Body of pancreas (tissue), 4 donors: ENCODE measurements at regions not wholly inside any gene's neighbourhood (a gene's known extent, or its start where the extent isn't known, plus 50 kb on each side); places are given as distances from the start of the nearest gene placed in this dataset.
"Not testable (repeated sequence)": the region's sequence is repeated elsewhere in the genome, so short reads cannot be mapped to it uniquely, and the experiment has no call there.

Experiments used
- ATAC-seq: fragments of 150-250 bp; one replicate; pipeline ENCODE4 v1.9.1; 2016
- DNase-seq, 4 donors: peaks; one replicate each; pipeline ENCODE4 v3.0.0-alpha.2; 2019
- H3K27ac ChIP-seq, 4 donors: fragments of 200-600 bp; sonication (generic); 1 replicate in 3 of 4; 2 replicates in 1 of 4; pipeline versions ENCODE4 v1.5.1 to v1.6.1; 2016 to 2019; ENCODE audit warnings: mild to moderate bottlenecking in 1 of 4, mixed read lengths in 1 of 4, moderate library complexity in 1 of 4
- H3K27me3 ChIP-seq, 2 donors: fragments of 200-600 bp; sonication (generic); one replicate each; pipeline ENCODE4 v1.6.0; 2016; ENCODE audit warnings: mild to moderate bottlenecking in 1 of 2
- H3K36me3 ChIP-seq, 2 donors: fragments of 200-600 bp; sonication (generic); replicated peaks in 1 of 2; 2 replicates each; pipeline ENCODE4 v1.5.1; 2016; ENCODE audit warnings: low read depth in 2 of 2; ENCODE audit not compliant: insufficient read depth in 1 of 2
- H3K4me1 ChIP-seq: fragments of 200-600 bp; sonication (generic); one replicate; pipeline ENCODE4 v1.6.0; 2016
- H3K4me3 ChIP-seq, 2 donors: fragments of 200-600 bp; sonication (generic); 1 replicate in 1 of 2; 2 replicates in 1 of 2; pipeline ENCODE4 v1.5.1; 2016 to 2019
- H3K9me3 ChIP-seq, 3 donors: fragments of 200-600 bp; sonication (generic); 1 replicate in 2 of 3; 2 replicates in 1 of 3; pipeline ENCODE4 v1.5.1; 2016
- POLR2A ChIP-seq, 3 donors: fragments of 450-650 bp; IDR thresholded peaks; one replicate each; pipeline ENCODE4 v1.6.1; 2016; ENCODE audit warnings: antibody characterized with exemption in 3 of 3, mild to moderate bottlenecking in 2 of 3
- WGBS, 2 donors: methylation state at CpG; one replicate each; pipeline ENCODE4 v1.1.5; 2017; 5-methylcytosine and 5-hydroxymethylcytosine counted together
- intact Hi-C: fragments of 100-400 bp; cut with DNase I; formaldehyde crosslinking; loops from one replicate; pipeline ENCODE4 v1.15.1; 2023
- TF ChIP-seq, protein P1 (sequence below), 7 experiments: fragments of 450-650 bp in 4 of 7; fragments of 200-600 bp in 3 of 7; sonication (generic) in 3 of 7; IDR thresholded peaks; one replicate each; pipeline ENCODE4 v1.5.1; 2016 to 2019; ENCODE audit warnings: antibody characterized with exemption in 7 of 7

DNA sequence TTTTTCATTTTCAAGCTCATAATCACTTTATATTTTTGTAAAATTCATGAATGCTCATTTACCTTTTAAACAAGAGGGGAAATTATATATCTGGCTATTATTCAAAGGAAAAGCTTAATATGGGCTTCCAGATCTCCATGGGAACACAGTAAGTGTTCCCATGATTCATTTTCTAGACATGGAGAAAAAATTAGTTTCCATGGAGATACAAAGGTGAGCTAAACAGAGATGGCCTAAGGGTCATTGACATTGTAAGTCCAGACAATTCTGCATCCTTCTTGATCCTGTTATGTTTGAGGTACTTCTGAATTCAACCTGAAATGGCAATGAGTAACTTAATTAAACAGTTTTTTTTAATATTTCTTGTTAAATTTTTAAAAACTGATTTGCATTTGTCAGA, 341.4 kb upstream of the PRR16 start:
- TF ChIP-seq POLR2A (IDR thresholded peaks at IDR 0.05) = no peak
- TF ChIP-seq, protein P1, sequence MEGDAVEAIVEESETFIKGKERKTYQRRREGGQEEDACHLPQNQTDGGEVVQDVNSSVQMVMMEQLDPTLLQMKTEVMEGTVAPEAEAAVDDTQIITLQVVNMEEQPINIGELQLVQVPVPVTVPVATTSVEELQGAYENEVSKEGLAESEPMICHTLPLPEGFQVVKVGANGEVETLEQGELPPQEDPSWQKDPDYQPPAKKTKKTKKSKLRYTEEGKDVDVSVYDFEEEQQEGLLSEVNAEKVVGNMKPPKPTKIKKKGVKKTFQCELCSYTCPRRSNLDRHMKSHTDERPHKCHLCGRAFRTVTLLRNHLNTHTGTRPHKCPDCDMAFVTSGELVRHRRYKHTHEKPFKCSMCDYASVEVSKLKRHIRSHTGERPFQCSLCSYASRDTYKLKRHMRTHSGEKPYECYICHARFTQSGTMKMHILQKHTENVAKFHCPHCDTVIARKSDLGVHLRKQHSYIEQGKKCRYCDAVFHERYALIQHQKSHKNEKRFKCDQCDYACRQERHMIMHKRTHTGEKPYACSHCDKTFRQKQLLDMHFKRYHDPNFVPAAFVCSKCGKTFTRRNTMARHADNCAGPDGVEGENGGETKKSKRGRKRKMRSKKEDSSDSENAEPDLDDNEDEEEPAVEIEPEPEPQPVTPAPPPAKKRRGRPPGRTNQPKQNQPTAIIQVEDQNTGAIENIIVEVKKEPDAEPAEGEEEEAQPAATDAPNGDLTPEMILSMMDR (IDR thresholded peaks at IDR 0.05) = no peak
- ATAC-seq (no peak), DNase-seq (no peak)
- intact Hi-C loops = no loop called here
- H3K27me3 ChIP-seq = no peaks in the 10 kb centered on the region
- no peaks in the 10 kb centered on the region for H3K4me1 ChIP-seq
- no peaks in the 10 kb centered on the region for H3K9me3 ChIP-seq
- H3K4me3 ChIP-seq = no peak overlapping the region
- H3K27ac ChIP-seq = no peak overlapping the region
- H3K36me3 ChIP-seq = no peaks in the 10 kb centered on the region

DNA sequence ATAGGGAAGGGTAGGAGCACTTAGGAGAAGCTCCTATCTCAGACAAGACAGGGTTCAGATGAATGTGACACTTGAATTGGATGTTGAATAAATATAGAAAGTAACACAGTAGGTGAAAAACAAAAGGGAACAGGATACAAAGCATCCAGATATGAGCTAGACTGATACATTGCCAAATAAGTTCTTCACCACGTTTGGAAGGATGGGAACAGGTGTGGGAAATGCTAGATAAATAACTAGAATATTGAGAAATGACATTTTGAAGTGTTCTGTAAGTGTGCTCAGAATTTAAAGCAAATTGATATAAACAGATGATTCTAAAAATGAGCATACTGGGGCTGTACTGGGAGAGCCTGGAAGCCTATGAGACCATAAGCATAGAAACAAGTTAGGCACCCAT, 340.1 kb upstream of the PRR16 start:
- Histone ChIP-seq H3K9me3 (no peaks in the 10 kb centered on the region), H3K36me3 (no peaks in the 10 kb centered on the region), H3K4me1 (no peaks in the 10 kb centered on the region), H3K27ac (no peak overlapping the region), H3K27me3 (no peaks in the 10 kb centered on the region), H3K4me3 (no peak overlapping the region)
- DNase-seq (no peak), ATAC-seq (no peak)
- intact Hi-C loops = no loop called here
- no peak for TF ChIP-seq POLR2A (IDR thresholded peaks at IDR 0.05)
- TF ChIP-seq, protein P1 (IDR thresholded peaks at IDR 0.05) = no peak
- 7 to 13% methylated on average over 1 of the region's 1 CpG for WGBS, 2 donors

DNA sequence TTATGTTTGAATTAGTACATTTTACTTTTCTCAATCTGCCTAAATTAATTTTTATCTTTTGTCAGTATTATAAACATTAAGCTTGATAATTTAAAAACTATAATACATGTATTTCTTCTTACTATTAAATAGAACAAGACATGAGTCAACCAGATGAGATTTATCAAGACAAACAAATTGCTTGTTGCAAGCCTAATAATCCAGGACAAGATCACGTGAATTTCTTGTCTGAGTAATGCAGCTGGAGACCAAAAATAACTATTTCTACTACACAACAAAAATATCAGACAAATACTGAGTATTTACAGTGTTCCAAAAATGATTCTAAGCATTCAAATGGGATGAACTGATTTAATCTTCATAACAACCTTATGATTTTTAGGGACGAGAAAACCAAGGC, 339.1 kb upstream of the PRR16 start:
- Histone ChIP-seq H3K4me1 (no peaks in the 10 kb centered on the region), H3K9me3 (no peaks in the 10 kb centered on the region), H3K36me3 (no peaks in the 10 kb centered on the region), H3K27ac (no peak overlapping the region), H3K4me3 (no peak overlapping the region), H3K27me3 (no peaks in the 10 kb centered on the region)
- intact Hi-C loops = no loop called here
- ATAC-seq = no peak
- no peak for DNase-seq
- WGBS, 2 donors = 44 to 56% methylated on average over 2 of the region's 2 CpGs
- TF ChIP-seq POLR2A (IDR thresholded peaks at IDR 0.05) = no peak
- TF ChIP-seq, protein P1 (IDR thresholded peaks at IDR 0.05) = no peak

DNA sequence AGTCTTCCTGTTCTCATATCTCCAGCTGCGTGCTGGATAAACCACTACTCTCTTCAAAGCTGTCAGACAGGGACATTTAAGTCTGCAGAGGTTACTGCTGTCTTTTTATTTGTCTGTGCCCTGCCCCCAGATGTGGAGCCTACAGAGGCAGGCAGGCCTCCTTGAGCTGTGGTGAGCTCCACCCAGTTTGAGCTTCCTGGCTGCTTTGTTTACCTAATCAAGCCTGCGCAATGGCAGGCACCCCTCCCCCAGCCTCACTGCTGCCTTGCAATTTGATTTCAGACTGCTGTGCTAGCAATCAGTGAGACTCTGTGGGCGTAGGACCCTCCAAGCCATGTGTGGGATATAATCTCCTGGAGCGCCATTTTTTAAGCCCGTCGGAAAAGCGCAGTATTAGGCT, 331.8 kb upstream of the PRR16 start:
- ATAC-seq, H3K27me3 ChIP-seq, DNase-seq, H3K9me3 ChIP-seq, H3K27ac ChIP-seq, H3K36me3 ChIP-seq, H3K4me3 ChIP-seq, H3K4me1 ChIP-seq, intact Hi-C loops: not testable (repeated sequence)
- 82 to 86% methylated on average over 7 of the region's 7 CpGs for WGBS, 2 donors

DNA sequence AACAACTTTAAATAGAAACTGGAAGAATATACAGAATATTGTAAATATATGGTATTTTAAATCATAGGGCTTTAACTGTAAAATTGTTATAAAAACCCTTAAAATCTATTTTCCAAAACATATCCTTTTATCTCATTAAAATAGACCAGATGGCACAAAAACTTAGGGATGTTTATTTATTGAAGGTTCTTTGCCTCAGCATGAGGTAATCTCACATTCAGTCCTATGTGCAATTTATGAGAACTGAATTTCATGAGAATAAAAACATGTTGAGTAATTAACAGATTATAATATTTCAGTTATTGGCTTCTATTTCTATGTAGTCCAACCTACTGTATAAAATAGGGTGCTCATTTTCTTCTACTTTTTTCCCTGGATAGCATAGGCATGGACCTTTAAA, 329.2 kb upstream of the PRR16 start:
- ATAC-seq (no peak), DNase-seq (no peak)
- H3K27me3 ChIP-seq = no peaks in the 10 kb centered on the region
- H3K27ac ChIP-seq = no peak overlapping the region
- TF ChIP-seq, protein P1 (IDR thresholded peaks at IDR 0.05) = no peak
- no peak for TF ChIP-seq POLR2A (IDR thresholded peaks at IDR 0.05)
- H3K36me3 ChIP-seq = no peaks in the 10 kb centered on the region
- no peak overlapping the region for H3K4me3 ChIP-seq
- H3K9me3 ChIP-seq = no peaks in the 10 kb centered on the region
- H3K4me1 ChIP-seq = peaks cover 11% of the 10 kb centered on the region
- intact Hi-C loops = no loop called here
